NCI-H524 (cell line): ENCODE measurements at regions not wholly inside any gene's neighbourhood (a gene's known extent, or its start where the extent isn't known, plus 50 kb on each side); places are given as distances from the start of the nearest gene placed in this dataset.

Experiments
- DNase-seq, 2 experiments: peaks; one replicate each; lab custom pipeline; 2025; lab: John Stamatoyannopoulos, UW

DNA sequence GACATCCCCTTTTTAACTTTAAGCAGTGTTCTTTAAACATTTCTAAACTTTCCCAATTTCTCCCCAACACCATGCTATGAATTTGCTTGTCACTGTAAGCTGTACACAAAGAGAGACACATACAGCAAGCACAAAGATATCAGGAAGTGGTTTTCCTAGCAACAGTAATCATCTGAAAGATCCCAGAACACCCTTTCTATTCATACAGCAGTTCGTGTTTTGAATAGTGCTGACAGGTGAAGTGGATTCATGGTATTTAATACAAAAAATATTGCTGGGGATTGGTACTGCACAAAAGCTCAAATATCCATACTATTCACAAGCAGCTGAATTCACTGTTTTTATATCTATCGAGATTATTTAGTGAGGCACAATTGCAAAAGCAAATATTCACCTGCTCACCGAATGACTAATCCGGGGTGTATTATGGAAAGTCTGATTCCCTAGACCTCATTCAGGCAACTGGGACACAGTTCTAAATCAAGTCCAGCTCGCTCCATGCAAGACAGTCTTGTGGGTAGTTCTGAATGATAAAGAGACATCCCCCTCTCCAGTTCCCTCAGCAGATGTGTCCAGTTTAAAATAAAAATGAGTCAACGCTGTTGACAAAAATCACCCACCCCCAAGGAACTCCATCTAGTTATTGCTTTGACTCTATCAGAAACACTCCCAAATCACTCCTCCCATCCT is 107.1 kb upstream of the TSHZ2 start:
- no peak for DNase-seq

DNA sequence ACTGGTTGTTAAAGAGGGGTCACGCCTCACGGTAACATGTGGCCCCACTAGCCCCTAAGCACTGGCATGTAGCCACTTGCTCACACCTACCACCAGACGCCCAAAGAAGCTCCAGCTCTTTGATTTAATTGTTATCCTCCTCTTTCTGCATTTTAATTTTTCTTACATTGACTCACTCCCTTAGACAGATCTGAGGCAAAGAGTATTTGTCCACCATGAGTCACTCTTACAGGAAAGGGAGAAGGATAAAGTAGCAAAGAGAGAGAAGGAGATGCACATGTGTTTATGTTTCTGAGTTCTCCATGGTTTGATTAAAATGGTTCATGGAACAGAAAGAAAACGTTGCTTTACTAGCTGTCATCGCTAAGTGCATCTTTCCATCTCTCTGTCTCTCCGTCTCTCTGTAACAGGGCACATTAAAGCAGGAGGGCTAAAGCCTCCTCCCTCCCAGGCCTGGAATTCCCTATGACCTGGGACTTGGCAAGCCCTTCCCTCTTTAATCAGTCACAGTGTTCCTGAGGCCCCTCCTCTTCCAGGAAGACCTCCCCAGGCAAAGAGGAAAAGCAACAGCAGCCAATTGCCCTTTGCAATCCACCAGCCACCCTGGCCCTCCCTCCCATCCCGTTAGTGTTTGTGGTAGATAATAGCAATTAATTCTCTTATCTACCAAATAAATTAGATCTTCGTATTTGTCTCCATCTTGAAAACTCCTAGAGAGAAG is 112.8 kb upstream of the TSHZ2 start:
- DNase-seq = no peak

DNA sequence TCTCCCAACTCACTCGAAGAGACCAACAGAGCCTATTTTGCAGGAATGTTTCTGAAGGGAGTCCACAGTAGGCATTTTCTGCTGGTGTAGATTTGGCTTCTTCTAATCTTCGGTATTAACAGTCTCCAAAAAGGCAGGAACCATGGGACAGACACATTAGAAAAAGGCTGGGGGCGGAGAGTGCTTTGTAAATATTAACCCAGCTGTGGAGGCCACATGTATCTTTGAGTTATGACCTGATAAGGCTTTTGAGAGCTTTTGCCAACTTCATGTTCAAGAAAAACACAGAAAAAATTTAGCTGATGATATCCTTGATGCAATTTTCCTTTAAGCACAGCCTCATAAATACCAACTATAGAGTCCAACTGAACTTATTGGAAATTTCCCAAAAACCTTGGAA is 119.4 kb upstream of the TSHZ2 start:
- DNase-seq = no peak

DNA sequence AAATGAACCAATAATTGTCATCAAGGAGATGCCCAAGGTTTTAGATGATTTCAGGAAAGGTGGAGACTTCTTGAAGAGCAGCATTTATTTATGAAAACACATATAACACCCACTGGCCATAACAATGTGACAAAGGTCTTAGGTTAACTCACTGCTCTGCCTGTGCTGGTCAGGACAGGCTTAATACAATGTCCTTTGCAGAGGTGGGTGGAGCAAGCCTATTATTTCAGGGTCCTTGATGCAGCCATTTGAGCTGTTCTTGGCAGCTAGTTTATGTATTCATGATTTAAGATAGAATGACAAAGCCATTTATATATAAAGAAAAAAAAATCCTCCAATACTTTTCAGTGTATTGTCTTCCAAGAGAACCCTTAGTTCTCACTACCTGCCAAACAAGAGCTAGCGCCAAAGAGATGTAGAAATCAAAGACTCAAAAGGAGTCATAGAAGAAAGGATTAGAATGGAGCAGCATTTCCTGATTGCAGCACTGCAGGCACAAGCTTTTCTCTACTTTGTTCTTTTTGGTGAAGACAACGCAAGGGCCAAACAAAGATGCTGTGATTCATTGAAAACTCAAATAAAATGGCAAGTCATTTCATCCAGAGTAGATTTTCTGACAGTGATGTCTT is 124.3 kb upstream of the TSHZ2 start:
- no peak for DNase-seq

DNA sequence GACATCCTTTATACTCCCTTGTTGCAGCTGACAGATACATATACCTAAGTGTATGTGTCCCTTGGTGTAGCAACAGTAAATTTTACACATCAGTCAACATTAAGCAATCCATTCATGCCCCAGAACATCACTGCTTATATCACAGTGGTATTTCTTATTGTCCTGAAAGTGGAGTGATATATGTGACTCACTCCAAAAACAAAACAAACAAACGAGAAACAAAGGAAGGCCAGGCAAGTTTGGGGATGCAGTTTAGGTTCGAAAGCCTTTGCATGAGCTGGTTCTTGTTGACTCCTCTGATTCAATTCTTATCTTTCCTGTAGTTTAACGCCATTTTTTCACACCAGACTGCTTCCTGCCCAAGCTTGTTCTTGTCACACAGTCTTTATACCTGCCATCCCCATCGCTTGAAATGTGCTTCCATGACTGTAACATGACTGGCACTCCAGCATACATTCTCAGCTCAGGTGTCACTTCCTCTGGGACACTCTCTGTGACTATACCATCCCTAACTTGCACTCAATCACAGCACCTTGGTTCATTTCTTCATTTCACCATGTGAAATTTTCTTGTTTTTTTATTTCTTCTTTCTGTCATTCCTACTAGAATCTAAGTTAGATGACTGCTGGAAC is 125.0 kb upstream of the TSHZ2 start:
- DNase-seq = no peak

DNA sequence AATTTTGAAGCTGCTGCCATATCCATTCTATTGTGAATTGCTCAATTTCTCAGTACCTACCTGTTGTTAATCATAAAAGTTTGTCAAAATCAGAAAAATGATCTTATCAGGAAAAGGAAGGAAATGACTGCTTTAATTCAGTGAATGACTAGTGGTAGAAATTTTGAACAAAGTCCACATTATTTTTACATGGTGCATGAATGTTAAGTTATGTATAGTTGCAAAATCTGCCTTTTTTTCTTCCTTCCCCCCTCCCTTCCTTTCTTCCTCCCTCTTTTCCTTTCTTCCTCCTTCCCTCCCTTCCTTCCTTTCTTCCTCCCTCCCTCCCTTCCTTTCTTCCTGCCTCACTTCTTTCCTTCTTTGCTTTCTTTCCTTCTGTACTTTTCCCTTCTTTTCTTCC is 127.1 kb upstream of the TSHZ2 start:
- DNase-seq = no peak

DNA sequence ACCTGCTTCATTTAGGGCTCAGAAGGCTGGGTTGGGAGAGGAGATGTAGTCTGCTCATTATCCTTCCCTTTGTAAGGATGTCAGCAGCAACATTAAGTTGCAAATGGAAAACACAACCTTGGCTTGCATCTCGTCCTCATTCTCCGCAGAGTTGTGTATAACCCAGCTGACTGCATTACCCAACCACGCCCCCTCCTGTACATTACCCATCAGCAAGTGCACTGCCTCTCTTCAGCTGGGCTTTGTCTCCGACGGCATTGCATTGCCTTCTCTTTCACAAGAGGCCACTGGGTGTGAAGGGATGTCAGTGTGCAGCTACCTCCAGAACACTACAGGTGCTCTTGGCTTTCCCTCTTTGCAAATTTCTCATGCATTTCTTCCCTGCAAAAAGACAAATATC is 128.7 kb upstream of the TSHZ2 start:
- DNase-seq = no peak

DNA sequence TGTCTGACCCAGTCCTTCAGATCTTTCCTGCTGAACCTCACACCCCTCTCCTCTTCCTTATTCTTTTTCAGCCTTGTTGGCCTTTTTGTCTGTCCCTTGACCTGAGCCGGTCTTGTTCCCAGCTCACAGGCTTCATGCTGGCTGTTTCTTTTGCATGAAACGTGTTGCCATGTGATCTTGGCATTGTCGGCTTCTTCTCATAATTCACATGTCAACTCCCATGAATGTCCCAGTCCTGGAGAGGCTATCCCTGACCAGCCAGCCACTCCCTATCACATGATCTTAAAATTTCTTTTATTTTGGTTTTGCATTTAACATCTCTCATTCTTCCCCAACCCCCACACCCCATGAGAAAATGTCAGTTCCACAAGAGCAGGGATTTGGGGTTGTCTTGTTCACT is 131.2 kb upstream of the TSHZ2 start:
- no peak for DNase-seq

DNA sequence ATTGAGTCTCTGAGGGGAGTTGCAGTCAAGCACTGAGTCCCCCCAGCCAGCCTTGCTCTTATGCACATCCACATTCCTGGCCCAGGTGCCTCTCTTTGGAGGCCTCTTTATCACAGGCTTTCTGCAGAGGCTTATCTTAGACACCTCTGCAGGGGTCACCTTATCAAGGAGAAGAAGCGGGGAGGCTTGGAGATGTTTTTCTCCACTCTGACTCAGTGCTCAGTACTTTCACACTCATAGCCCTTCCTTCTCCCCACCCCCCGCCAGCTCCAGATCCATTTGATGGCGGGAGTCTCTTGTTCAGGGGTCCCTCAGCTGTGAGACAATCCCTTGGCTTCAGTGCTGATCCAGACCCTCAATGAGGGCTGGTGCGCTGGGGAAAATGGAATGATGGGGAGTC is 132.1 kb upstream of the TSHZ2 start:
- DNase-seq = no peak

DNA sequence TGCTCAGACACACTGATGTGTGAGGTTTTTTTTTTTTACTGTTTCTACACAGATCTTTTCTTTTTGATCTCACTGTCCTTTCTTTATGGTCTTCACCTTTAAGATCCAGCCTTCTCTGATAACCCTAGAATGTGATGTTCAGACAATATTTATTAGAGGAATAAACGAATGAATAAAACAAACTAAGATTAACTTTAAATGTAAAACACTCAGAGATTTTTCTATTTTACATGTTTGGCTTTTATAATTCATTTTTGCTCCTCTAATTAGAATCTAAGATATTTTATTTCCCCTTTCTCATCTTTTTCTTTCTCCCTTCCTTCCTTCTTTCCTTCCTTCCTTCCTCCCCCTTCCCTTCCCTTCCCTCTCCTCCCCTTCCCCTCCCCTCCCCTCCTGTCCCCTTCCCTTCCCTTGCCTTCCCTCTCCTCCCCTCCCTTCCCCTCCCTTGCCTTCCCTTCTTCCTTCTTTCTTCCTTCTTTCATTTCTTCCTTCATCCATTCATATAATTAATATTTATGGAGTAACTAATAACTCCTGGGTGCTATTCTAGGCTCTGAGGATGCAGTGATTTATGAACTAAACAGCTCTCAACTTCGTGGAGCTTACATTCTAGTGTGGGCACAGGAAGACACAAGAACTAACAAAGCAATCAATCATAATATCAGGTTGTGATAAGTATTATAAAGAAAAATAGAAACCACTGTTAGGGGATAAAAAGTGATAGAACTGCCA is 133.5 kb upstream of the TSHZ2 start:
- DNase-seq = no peak

DNA sequence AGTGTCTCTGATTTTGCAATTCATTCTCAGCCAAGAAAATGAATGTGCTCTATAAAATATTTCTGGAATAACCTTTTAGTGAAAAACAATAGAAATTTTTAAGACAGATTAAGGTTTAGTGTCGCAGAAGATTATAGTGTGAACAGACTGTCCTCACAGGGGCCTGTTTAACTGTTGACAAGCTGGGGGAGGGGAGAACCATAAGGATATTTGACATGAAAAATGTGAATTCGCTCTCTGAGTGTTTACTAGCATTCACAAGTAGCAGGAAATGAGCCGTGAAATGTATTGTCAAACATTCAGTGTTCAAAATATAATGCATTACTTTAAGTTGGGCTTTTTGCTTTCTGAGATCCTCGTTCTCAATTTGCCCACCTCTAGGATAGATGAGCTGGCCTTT is 134.8 kb upstream of the TSHZ2 start:
- no peak for DNase-seq

DNA sequence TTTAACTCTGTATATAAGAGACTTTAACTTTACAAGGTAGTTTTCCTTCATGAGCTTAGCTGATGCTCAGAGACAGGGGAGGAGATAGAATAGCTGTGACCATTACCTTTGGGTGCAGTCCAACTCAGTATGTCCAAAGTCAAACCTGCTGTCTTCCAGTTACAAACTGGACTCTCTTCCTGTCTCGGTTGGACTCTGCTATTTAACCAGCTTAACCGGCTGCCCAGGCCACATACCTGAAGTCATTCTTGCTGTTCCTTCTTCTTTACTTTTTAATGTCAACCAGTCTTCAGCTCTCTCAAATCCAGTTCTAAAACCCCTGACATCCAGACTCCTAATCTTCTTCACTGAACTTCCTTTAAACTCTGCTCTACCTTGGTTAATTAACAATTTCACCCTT is 138.3 kb upstream of the TSHZ2 start:
- no peak for DNase-seq

DNA sequence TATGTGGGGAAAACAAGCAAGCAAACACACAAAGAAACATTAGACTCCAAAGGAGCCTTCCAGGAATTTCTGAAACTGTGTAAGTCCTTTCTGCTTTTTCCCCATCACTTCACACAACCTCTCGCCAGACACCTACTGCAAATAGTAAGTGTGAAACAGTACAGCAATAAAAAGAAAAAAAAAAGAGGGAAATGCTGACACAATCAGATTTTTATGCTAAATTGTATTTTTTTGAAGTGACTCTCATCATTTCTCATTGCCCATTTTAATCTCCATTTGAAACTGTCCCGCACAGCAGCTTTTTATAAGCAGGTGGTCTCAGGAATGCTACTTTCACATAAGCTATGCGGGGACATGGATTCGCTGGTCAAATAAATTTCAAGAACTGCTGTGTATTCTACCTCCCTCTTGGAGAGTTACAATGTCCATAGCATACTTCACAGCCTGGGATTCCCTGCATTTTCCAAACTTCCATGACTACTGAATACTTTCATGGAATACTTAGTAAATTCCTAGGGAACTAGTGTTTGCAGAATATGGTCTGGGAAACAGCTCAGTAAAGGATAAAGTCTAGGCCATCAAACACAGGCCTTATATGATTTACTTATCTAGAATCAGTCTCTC is 139.9 kb upstream of the TSHZ2 start:
- DNase-seq = no peak

DNA sequence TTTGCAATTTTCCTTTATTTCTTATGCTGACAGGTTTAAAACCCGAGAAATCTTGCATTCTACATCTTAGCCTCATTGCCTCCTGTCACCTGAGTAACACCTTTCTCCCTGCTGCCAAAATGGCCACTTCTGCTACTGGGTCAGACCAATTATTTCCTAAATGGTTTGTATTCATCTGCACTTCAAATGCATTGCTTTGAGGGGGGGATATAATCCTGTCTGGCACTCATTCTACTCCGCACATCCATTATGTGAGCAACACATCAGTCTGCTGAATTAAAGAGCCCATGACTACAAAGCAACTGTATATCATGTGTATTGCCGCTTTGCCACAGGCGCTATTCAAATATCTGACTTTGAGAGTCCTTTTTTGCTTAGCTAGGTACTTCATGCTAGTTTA is 141.6 kb upstream of the TSHZ2 start:
- DNase-seq = no peak

DNA sequence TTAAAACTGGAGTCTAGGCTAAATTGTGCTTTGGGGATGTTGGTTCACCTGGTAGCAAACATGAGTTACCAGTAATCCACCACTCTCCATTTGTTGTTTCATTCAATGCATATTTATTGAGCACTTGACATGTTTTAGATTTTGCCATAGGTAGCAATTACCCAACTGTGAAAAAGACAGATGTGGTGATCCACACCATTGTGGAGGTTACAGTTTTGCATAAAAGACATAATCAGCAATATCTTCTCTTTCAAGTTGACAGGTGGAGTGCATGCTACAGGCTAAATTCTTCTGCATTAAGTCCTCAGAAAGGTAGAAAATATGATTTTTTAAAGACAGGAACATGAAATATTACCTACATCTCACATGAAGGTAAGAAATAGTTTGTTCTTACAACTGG is 143.0 kb upstream of the TSHZ2 start:
- no peak for DNase-seq

DNA sequence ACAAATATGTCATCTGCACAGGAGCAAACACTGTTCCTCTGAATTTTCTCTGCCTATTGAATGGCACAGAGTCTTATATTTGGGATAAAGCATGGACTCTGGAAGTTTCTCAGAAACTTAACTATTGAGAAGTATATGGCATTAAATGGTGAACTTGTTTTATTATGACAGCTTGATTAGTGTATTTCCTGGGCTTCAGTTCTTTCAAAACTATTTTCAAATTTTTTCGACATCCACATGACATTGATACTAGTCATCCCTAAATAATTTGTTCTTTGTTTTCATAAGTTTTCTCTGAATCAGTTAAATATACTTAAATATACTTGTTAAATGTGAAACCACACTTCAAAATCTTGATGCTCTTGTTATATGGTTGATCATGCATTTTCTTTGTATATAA is 144.0 kb upstream of the TSHZ2 start:
- DNase-seq = no peak

DNA sequence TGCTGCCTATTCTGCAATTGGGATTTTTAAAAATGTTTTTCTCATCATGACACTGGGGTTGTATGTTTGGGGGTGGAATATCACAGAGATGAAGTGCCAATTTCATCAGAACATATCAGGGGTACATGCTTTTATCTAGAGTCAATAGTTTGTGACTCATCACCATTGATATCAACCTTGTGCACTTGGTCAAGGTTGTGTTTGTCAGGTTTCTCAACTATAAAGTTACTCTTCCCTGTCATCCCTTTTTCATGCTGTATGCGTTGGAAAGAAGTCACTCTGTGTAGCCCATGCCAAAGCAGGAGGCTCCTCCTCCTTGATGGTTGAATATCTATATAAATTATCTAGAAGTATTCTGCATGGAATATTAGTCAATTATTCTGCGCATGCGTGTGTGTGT is 145.4 kb upstream of the TSHZ2 start:
- no peak for DNase-seq

DNA sequence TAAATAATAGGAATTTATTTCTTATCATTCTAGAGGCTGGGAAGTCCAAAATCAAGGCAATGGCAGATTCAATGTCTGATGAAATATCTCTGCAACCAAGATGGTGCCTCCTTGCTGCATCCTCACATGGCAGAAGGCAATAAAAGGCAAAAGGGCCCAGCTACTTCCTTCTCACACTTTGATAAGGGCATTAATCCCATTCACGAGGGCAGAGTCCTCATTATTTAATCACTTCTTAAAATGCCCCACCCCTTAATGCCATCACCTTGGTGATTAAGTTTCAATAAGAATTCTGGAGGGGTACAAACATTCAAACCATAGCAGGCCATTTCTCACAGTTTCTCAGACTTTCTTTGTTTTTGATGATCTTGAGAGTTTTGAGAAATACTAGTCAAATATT is 145.8 kb upstream of the TSHZ2 start:
- no peak for DNase-seq

DNA sequence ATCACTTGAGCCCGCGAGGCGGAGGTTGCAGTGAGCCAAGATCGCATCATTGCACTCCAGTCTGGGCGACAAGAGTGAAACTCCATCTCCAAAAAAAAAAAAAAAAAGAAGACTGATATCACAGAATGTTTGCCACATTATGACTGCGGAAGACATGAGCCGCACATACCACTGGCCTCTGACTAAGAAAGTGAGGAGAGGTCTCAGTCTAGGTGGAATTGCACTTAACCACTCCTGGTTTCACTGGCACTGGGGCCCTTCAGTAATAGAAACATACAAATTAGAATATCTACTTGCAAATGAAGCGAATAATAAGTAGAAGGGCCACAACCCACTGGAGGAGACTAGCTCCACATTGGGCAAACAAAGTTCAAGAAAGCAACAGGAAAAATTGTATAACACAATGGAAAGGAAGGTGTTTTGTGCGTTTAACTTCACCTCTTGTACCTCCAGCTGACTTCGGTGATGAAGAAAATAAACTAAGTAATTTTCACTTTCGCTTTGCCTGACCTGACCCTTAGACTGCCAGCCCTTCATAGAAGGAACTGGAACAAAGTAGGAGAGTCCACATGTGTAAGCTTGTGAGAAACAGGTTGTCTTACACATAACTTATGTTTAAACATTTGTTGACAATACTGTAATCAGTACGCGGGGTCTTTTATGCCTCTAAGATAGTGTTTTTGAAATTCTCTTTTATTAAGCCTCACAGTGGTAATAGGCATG is 147.5 kb upstream of the TSHZ2 start:
- no peak for DNase-seq

DNA sequence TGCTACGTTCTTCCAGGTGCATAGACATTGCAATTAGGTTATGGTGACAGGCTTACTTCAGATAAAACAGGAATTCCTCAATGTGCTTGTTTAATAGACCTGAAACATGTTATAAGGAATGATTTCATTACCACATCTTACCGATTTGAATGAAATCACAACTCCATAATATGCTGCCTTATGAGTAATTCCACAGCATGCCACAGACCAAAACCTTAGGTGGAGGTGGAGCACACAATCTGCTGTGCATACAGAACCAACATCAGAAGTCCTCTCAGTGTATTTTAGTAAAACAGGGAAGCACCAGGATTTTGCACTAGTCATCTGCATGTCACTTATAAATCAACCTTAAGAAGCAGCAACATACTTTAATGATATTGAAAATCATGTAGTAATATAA is 148.9 kb upstream of the TSHZ2 start:
- DNase-seq = no peak

DNA sequence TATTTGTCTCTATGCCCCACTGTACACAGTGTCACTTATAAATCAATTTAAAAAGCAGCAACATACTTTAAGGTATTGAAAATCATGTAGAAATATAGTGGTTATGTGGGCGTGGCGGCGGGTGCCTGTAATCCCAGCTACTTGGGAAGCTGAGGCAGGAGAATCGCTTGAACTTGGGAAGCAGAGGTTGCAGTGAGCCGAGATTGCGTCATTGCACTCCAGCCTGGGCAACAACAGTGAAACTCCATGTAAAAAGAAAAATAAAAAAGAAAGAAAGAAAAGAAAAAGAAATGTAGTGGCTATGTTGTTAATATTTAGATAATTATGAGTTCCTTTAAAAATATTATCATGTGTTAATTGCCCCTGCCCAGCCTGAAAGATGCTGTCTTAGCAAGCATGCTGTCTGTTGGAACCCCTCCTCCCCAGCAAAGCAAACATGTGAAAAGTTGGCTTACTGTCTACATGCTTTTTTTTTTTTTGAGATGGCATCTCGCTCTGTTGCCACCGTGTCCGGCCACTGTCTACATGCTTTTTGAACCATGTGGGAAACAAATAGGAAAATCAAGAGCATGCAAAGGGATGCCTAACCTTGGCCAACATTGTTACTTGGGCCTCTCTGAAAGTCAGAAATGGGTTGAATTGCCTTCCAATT is 151.4 kb upstream of the TSHZ2 start:
- no peak for DNase-seq
